Activated T-cell treated with anti-CD3 and anti-CD28 coated beads, Interleukin-2, amount 50 U/mL, for 48 hours (primary cell): ENCODE measurements at regions not wholly inside any gene's neighbourhood (a gene's known extent, or its start where the extent isn't known, plus 50 kb on each side); places are given as distances from the start of the nearest gene placed in this dataset.

Experiments used
- DNase-seq, 2 experiments: peaks; one replicate each; pipeline ENCODE4 v3.0.0-alpha.2; 2020

- DNase-seq: no peak
Observed at GRCh38 chr5:93273176-93273575, 307.8 kb downstream of the NR2F1-AS1 start.

- DNase-seq: no peak
Observed at GRCh38 chr5:93272108-93272507, 308.9 kb downstream of the NR2F1-AS1 start.

- DNase-seq: no peak
Observed at GRCh38 chr5:93267736-93268135, 313.3 kb downstream of the NR2F1-AS1 start.

GRCh38 chr5:93267276-93267675, 313.7 kb downstream of the NR2F1-AS1 start:
- DNase-seq: no peak

GRCh38 chr5:93257616-93258015, 323.4 kb downstream of the NR2F1-AS1 start:
- no peak for DNase-seq

GRCh38 chr5:93255796-93256195, 325.2 kb downstream of the NR2F1-AS1 start:
- DNase-seq: no peak

GRCh38 chr5:93252165-93252564, 328.9 kb downstream of the NR2F1-AS1 start:
- no peak for DNase-seq

GRCh38 chr5:93251347-93251746, 329.7 kb downstream of the NR2F1-AS1 start:
- no peak for DNase-seq

GRCh38 chr5:93250424-93250823, 330.6 kb downstream of the NR2F1-AS1 start:
- no peak for DNase-seq

- DNase-seq: no peak
Observed at GRCh38 chr5:93249651-93250289, 331.2 kb downstream of the NR2F1-AS1 start.

GRCh38 chr5:93247105-93247504, 333.9 kb downstream of the NR2F1-AS1 start:
- DNase-seq: no peak

- DNase-seq: no peak
Observed at GRCh38 chr5:93246090-93246855, 334.7 kb downstream of the NR2F1-AS1 start.

GRCh38 chr5:93245226-93245625, 335.8 kb downstream of the NR2F1-AS1 start:
- no peak for DNase-seq

- no peak for DNase-seq
Observed at GRCh38 chr5:93243481-93243880, 337.5 kb downstream of the NR2F1-AS1 start.

- no peak for DNase-seq
Observed at GRCh38 chr5:93240228-93240834, 340.7 kb downstream of the NR2F1-AS1 start.

- DNase-seq: no peak
Observed at GRCh38 chr5:93236807-93237421, 344.1 kb downstream of the NR2F1-AS1 start.

GRCh38 chr5:93235761-93236160, 345.3 kb downstream of the NR2F1-AS1 start:
- no peak for DNase-seq

- no peak for DNase-seq
Observed at GRCh38 chr5:93226202-93226735, 354.8 kb downstream of the NR2F1-AS1 start.

- no peak for DNase-seq
Observed at GRCh38 chr5:93225748-93226147, 355.3 kb downstream of the NR2F1-AS1 start.

GRCh38 chr5:93224624-93225023, 356.4 kb downstream of the NR2F1-AS1 start:
- DNase-seq: no peak

- DNase-seq: no peak
Observed at GRCh38 chr5:93221773-93222172, 359.2 kb downstream of the NR2F1-AS1 start.

GRCh38 chr5:93220431-93220830, 360.6 kb downstream of the NR2F1-AS1 start:
- no peak for DNase-seq

- DNase-seq: no peak
Observed at GRCh38 chr5:93219641-93220145, 361.3 kb downstream of the NR2F1-AS1 start.
